Panc1 (cell line): ENCODE measurements at regions not wholly inside any gene's neighbourhood (a gene's known extent, or its start where the extent isn't known, plus 50 kb on each side); places are given as distances from the start of the nearest gene placed in this dataset.

Experiments
- CTCF ChIP-seq: fragments of 450-650 bp; IDR thresholded peaks from 2 replicates; pipeline ENCODE4 v1.5.1; 2017; ENCODE audit warnings: mild to moderate bottlenecking
- POLR2AphosphoS5 ChIP-seq: IDR thresholded peaks from 2 replicates; pipeline ENCODE4 v1.6.1; 2012; ENCODE audit warnings: mild to moderate bottlenecking, low read depth, low read length, moderate library complexity
- REST ChIP-seq, 2 experiments: IDR thresholded peaks; 2 replicates each; pipeline ENCODE4 v1.6.1; 2011 to 2012; ENCODE audit warnings: low read depth in 2 of 2, control low read depth in 1 of 2, low read length in 1 of 2, mild to moderate bottlenecking in 1 of 2, moderate library complexity in 1 of 2; ENCODE audit not compliant: insufficient read depth in 1 of 2
- SIN3A ChIP-seq: IDR thresholded peaks from 2 replicates; pipeline ENCODE4 v1.6.1; 2012; ENCODE audit warnings: low read depth, mild to moderate bottlenecking, low read length, moderate library complexity, borderline replicate concordance; ENCODE audit not compliant: insufficient read depth
- TCF7L2 ChIP-seq: IDR thresholded peaks from 2 replicates; pipeline ENCODE4 v1.6.1; 2011; ENCODE audit warnings: mild to moderate bottlenecking, low read depth, low read length, inconsistent platforms

GRCh38 chr3:177321819-177322218 is 124.5 kb upstream of the TBL1XR1 start:
- no peak for TF ChIP-seq CTCF
- no peak for TF ChIP-seq POLR2AphosphoS5
- TF ChIP-seq REST (IDR thresholded peaks at IDR 0.05; ENCODE audit: insufficient read depth in 1 of 2, low read depth in 2 of 2, low read length in 1 of 2), result no peak
- TF ChIP-seq SIN3A, result no peak
- TF ChIP-seq TCF7L2, result no peak
